A673 (cell line): ENCODE measurements at regions not wholly inside any gene's neighbourhood (a gene's known extent, or its start where the extent isn't known, plus 50 kb on each side); places are given as distances from the start of the nearest gene placed in this dataset.
A peak's percentile ranks its signal among the peaks of the same experiment; 100 is the strongest.

Experiments used
- EZH2 ChIP-seq: fragments of 200-600 bp; sonication (generic); IDR thresholded peaks from 2 replicates; pipeline ENCODE4 v1.6.1; 2017; ENCODE audit warnings: borderline replicate concordance, low read depth, mild to moderate bottlenecking, mixed read lengths, antibody characterized with exemption, low read length; ENCODE audit not compliant: poor library complexity, severe bottlenecking
- TF ChIP-seq, protein P1 (sequence below): fragments of 300-800, 200-600 bp; sonication (generic); conservative IDR thresholded peaks from 2 replicates; pipeline ENCODE4 v1.5.1; 2017; ENCODE audit warnings: low read depth, mild to moderate bottlenecking, antibody characterized with exemption, low read length, moderate library complexity, mixed read lengths

DNA sequence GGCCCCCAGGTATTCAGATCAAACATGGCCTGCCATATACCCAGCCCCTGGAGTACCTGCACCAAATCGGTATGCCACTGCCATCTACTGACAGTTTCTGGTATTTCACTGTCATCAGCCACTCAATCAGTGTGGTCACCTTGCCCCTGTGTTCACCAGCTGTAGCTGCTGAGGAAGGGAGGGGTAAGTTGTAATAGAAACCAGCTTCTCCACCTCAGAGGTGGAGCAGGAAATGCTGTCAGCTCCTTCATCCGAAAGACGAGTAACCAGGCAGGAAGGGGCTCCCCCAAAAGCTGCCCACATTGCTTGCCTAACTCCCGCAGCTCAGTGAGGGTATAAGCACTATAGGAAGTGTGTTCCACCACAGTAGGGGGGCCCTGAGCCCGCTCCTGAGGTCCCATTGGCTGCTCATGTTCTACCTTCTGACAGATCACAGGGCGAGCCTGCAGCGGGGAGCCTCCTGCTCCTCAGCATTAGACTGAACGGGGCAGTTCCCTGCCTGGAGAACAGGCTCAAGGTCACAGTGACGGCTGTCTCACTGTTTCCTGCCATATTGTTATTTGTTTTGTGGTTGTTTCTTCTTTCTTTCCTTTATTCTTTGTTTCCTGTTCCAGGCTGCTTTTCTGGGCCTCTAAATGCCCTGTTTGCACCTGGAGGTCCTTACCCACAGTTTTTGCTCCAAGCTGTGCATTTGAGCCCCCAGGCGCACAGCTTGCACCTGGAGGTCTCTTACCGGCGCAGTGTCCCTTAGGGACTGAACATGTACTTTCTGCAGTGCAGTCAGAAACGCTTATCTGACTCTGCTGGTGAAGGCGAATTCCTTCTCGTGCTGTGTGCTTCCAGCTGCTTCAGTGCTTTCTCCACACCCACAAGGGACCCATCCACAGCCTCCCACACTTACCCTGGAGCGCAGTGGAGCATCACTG, 1638.3 kb downstream of the MRPL39 start:
- TF ChIP-seq, protein P1, sequence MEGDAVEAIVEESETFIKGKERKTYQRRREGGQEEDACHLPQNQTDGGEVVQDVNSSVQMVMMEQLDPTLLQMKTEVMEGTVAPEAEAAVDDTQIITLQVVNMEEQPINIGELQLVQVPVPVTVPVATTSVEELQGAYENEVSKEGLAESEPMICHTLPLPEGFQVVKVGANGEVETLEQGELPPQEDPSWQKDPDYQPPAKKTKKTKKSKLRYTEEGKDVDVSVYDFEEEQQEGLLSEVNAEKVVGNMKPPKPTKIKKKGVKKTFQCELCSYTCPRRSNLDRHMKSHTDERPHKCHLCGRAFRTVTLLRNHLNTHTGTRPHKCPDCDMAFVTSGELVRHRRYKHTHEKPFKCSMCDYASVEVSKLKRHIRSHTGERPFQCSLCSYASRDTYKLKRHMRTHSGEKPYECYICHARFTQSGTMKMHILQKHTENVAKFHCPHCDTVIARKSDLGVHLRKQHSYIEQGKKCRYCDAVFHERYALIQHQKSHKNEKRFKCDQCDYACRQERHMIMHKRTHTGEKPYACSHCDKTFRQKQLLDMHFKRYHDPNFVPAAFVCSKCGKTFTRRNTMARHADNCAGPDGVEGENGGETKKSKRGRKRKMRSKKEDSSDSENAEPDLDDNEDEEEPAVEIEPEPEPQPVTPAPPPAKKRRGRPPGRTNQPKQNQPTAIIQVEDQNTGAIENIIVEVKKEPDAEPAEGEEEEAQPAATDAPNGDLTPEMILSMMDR, result peak; percentile 67
- no peak for TF ChIP-seq EZH2
